Pancreas (tissue), 10 donors: ENCODE measurements at regions not wholly inside any gene's neighbourhood (a gene's known extent, or its start where the extent isn't known, plus 50 kb on each side); places are given as distances from the start of the nearest gene placed in this dataset.

Source experiments
- ATAC-seq, 4 donors: fragments of 200-7000 bp; cut with Tn5 transposase; one replicate each; pipeline versions ENCODE4 v1.8.0 to v1.9.1; 2020; ENCODE audit warnings: mild to moderate bottlenecking in 4 of 4, moderate library complexity in 4 of 4
- DNase-seq, 6 donors: peaks; one replicate each; pipeline ENCODE4 v3.0.0-alpha.2; 2020
- FAIRE-seq: peaks from 2 replicates; lab custom pipeline; 2012; peaks lifted over from hg19 to GRCh38; lab: Jason Lieb, UNC
- H3K27ac ChIP-seq, 4 donors: fragments of 200-600 bp; sonication (generic); 1 replicate in 3 of 4; 2 replicates in 1 of 4; pipeline versions ENCODE4 v1.5.0 to v1.8.0; 2020
- H3K27me3 ChIP-seq, 4 donors: fragments of 200-600 bp; one replicate each; pipeline ENCODE4 v1.8.0; 2021
- H3K36me3 ChIP-seq, 3 donors: fragments of 200-600 bp; sonication (generic) in 1 of 3; one replicate each; pipeline versions ENCODE4 v1.5.0 to v1.8.0; 2020 to 2021
- H3K4me1 ChIP-seq, 3 donors: fragments of 200-600 bp; one replicate each; pipeline ENCODE4 v1.8.0; 2021
- H3K4me3 ChIP-seq, 4 donors: fragments of 200-600 bp; sonication (generic) in 2 of 4; one replicate each; pipeline versions ENCODE4 v1.5.0 to v1.8.0; 2020 to 2021
- H3K9me3 ChIP-seq, 4 donors: fragments of 200-600 bp; one replicate each; pipeline ENCODE4 v1.8.0; 2021
- CTCF ChIP-seq, 4 donors: fragments of 200-600 bp; sonication (generic) in 3 of 4; IDR thresholded peaks; one replicate each; pipeline versions ENCODE4 v1.5.0 to v1.8.0; 2021; ENCODE audit warnings: antibody characterized with exemption in 4 of 4
- WGBS, 2 donors: extraction: QIAGEN DNeasy Blood & Tissue Kit; methylation state at CpG; one replicate each; pipeline ENCODE4 v1.1.7; 2013; 5-methylcytosine and 5-hydroxymethylcytosine counted together
- intact Hi-C, 3 donors: fragments of 100-400 bp; cut with DNase I; formaldehyde crosslinking; loops; one replicate each; pipeline versions ENCODE4 v1.11.1 to v1.14.2; 2022
- donor health status: healthy with polysubstance abuse.
- donor health status: DM: no; HTN: no; CAD: no; lungs with moderate emphysema.
- donor health status: DM: no; HTN: no; CAD: no.
- donor health status: control.
- donor health status: control.
- donor health status: Bipolar disorder and iron deficiency.
- donor health status: DM: yes; HTN: yes; CAD: no.
- donor health status: DM: no; HTN: no; CAD: no.
- donor health status: DM: no; HTN: no; CAD: no.
- donor health status: DM: yes; HTN: yes; CAD: no.

DNA sequence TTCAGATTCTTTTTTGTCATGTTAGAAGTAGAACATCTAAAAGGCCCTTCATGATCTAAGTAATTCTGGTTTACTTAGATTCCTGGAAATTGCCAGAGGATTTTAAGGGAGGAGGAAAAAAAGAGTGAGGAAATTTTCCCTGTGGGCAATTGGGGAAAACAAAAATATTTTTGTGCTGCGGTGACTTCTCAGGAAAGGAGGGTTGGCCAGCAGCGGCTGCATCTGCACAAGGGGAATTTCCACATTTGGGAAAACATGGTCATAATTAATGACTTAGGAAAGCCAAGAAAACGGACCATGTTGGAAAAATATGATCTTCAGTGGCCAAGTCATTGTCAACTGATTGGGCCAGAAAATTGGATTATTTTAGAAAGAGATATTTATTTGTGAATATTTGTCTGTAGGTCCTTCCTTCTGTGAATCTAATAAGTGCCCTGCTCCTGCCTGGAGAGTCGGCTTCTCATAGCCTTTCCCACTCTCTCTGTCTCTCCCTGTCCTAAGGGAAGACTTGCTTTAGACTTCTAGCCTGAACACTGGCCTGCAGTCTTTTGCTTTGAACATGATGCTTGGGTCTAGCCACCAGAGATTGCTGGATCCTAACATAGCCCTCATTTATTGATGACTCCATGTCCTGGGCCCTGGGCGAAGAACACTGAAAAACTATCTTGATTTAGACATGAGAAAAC is 124.2 kb upstream of the MKLN1 start:
- H3K27ac ChIP-seq = no peak overlapping the region

DNA sequence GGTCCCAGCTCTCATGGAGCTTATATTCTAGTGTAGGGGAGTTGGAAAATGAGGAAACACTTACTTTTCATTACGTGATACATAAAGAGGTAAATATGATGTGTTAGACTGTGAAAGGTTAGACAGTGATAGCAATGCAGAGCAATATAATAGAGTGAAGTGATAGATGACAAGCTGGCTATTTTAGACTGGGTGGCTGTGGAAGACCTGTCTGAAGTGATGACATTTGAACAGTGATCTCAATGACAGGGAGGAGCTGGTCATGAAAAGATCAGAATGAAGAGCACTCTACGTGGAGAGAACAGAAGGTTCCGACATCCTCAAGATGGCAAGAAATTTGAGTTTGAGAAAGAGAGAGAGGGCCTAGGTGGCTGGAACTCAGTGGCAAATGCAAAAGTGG is 118.9 kb upstream of the MKLN1 start:
- no peak for TF ChIP-seq CTCF (IDR thresholded peaks at IDR 0.05)
- ATAC-seq (no peak), FAIRE-seq (no peak), DNase-seq (no peak)
- no peak overlapping the region for H3K27ac ChIP-seq
- H3K4me3 ChIP-seq = no peak overlapping the region
- H3K9me3 ChIP-seq = no peaks in the 10 kb centered on the region
- H3K36me3 ChIP-seq = no peaks in the 10 kb centered on the region
- 59 to 74% methylated on average over 3 of the region's 3 CpGs for WGBS, 2 donors
- no peaks in the 10 kb centered on the region for H3K4me1 ChIP-seq
- H3K27me3 ChIP-seq = no peaks in the 10 kb centered on the region
- intact Hi-C loops = no loop called here

More for the DNA sequence above, 124.2 kb upstream of the MKLN1 start:
- intact Hi-C loops = no loop called here
- 72 to 73% methylated on average over 5 of the region's 5 CpGs for WGBS, 2 donors
- Histone ChIP-seq H3K36me3 (no peaks in the 10 kb centered on the region), H3K9me3 (no peaks in the 10 kb centered on the region), H3K4me3 (no peak overlapping the region), H3K4me1 (no peaks in the 10 kb centered on the region), H3K27me3 (no peaks in the 10 kb centered on the region)
- TF ChIP-seq CTCF (IDR thresholded peaks at IDR 0.05) = no peak
- ATAC-seq (no peak), FAIRE-seq (no peak), DNase-seq (no peak)

GRCh38 chr7:131210618-131211017 is 117.1 kb upstream of the MKLN1 start:
- FAIRE-seq (no peak), DNase-seq (no peak), ATAC-seq (no peak)
- Histone ChIP-seq H3K4me1 (no peaks in the 10 kb centered on the region), H3K36me3 (no peaks in the 10 kb centered on the region), H3K9me3 (no peaks in the 10 kb centered on the region), H3K27ac (no peak overlapping the region), H3K27me3 (no peaks in the 10 kb centered on the region), H3K4me3 (no peak overlapping the region)
- intact Hi-C loops = no loop called here
- TF ChIP-seq CTCF (IDR thresholded peaks at IDR 0.05) = no peak
- 43 to 57% methylated on average over 1 to 2 of the region's 2 CpGs for WGBS, 2 donors

DNA sequence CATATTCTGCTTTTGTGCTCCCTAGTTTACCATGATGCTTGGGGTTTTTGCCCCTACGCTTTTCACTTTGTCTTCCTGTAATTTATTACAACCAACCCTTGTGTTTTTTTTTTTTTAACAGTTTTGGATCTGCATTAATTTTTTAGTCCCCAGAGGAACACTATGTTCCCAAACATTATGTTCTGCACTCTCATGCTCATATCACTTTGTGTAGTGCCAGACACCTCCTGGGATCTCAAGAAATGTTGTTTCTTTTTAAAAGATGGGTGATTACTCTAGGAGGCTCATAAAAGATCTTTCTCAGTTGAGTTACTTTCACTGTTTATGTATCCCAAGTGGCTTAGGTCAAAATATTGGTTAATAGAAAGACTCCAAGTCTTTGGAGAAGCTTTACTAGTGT is 116.2 kb upstream of the MKLN1 start:
- TF ChIP-seq CTCF (IDR thresholded peaks at IDR 0.05) = no peak
- no peak for ATAC-seq
- intact Hi-C loops = no loop called here
- H3K27ac ChIP-seq = no peak overlapping the region
- no peaks in the 10 kb centered on the region for H3K36me3 ChIP-seq
- FAIRE-seq = no peak
- H3K27me3 ChIP-seq = no peaks in the 10 kb centered on the region
- H3K9me3 ChIP-seq = no peaks in the 10 kb centered on the region
- DNase-seq = no peak
- no peak overlapping the region for H3K4me3 ChIP-seq
- H3K4me1 ChIP-seq = no peaks in the 10 kb centered on the region
- WGBS, 2 donors = 89 to 97% methylated on average over 1 of the region's 1 CpG

DNA sequence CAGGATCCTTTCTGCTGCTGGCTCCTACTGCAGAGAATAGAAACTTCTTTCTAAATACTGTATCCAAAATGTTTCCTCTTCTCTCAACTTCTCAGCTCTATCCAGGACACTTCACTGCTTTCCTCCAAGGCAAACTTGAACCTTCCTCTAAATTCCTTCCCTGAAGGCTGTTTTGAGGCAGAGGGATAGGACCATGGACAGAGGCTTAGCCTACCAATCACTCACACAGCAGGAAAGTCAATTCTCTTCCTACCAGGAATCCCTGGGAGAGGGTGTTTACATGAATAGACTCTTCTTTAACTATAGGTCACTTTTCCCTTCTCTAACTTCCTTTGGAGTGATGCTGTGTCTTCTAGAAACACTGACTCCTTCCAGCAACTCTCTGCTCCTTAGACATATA is 115.6 kb upstream of the MKLN1 start:
- intact Hi-C loops = no loop called here
- no peak for ATAC-seq
- DNase-seq = no peak
- no peak overlapping the region for H3K4me3 ChIP-seq
- FAIRE-seq = no peak
- no peak for TF ChIP-seq CTCF (IDR thresholded peaks at IDR 0.05)
- H3K36me3 ChIP-seq = no peaks in the 10 kb centered on the region
- no peaks in the 10 kb centered on the region for H3K27me3 ChIP-seq
- H3K9me3 ChIP-seq = no peaks in the 10 kb centered on the region
- no peak overlapping the region for H3K27ac ChIP-seq
- H3K4me1 ChIP-seq = no peaks in the 10 kb centered on the region
